Adrenal gland (tissue), 5 donors: ENCODE measurements at regions not wholly inside any gene's neighbourhood (a gene's known extent, or its start where the extent isn't known, plus 50 kb on each side); places are given as distances from the start of the nearest gene placed in this dataset.

ENCODE experiments used
- POLR2A ChIP-seq, 2 donors: fragments of 450-650 bp; IDR thresholded peaks; one replicate each; pipeline ENCODE4 v1.6.1; 2017; ENCODE audit warnings: antibody characterized with exemption in 2 of 2, mild to moderate bottlenecking in 2 of 2, moderate library complexity in 1 of 2
- TF ChIP-seq, protein P1 (sequence below), 6 experiments: fragments of 450-650 bp in 4 of 6; fragments of 200-600 bp in 2 of 6; sonication (generic) in 1 of 6; IDR thresholded peaks; 1 replicate in 5 of 6; 2 replicates in 1 of 6; pipeline versions ENCODE4 v1.5.1 to v1.8.0; 2016 to 2021; ENCODE audit warnings: antibody characterized with exemption in 6 of 6, mild to moderate bottlenecking in 2 of 6, moderate library complexity in 1 of 6
- donor health status: DM: no; HTN: no; CAD: no.

DNA sequence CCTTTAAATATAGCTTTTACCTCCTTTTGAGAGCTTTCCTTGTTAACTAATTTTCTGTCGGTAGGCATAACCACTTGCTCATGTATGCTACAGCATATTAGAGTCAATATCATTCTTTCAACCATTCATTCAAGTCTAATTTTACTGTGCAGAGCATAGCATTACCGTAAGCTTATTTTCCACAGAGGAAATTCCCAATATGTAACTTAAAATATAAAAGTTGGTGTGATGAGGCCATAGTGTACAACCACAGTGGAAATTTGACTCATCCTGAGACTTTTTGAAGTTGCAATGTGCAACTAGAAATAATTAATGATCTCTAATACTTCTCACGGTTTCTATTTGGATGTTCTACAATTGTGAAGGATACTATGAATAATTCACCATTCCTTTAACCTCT lies 80.6 kb upstream of the KLF6 start:
- TF ChIP-seq, protein P1, sequence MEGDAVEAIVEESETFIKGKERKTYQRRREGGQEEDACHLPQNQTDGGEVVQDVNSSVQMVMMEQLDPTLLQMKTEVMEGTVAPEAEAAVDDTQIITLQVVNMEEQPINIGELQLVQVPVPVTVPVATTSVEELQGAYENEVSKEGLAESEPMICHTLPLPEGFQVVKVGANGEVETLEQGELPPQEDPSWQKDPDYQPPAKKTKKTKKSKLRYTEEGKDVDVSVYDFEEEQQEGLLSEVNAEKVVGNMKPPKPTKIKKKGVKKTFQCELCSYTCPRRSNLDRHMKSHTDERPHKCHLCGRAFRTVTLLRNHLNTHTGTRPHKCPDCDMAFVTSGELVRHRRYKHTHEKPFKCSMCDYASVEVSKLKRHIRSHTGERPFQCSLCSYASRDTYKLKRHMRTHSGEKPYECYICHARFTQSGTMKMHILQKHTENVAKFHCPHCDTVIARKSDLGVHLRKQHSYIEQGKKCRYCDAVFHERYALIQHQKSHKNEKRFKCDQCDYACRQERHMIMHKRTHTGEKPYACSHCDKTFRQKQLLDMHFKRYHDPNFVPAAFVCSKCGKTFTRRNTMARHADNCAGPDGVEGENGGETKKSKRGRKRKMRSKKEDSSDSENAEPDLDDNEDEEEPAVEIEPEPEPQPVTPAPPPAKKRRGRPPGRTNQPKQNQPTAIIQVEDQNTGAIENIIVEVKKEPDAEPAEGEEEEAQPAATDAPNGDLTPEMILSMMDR (IDR thresholded peaks at IDR 0.05): no peak
- TF ChIP-seq POLR2A (IDR thresholded peaks at IDR 0.05): no peak
